B cell (primary cell): ENCODE measurements at regions not wholly inside any gene's neighbourhood (a gene's known extent, or its start where the extent isn't known, plus 50 kb on each side); places are given as distances from the start of the nearest gene placed in this dataset.

Source experiments
- ATAC-seq: fragments of 200-7000 bp; cut with Tn5 transposase; one replicate; pipeline ENCODE4 v1.10.0; 2021; ENCODE audit warnings: low read depth, mild to moderate bottlenecking, moderate number of reproducible peaks, moderate library complexity
- CTCF ChIA-PET: fragments of 350-600 bp; sonication (Branson Sonifier 250); formaldehyde crosslinking; loops from one replicate; lab custom pipeline; 2021; ENCODE audit warnings: antibody characterized with exemption, inconsistent platforms; lab: Charles Lee
- POLR2A ChIA-PET: fragments of 350-600 bp; sonication (Branson Sonifier 250); formaldehyde crosslinking; loops from one replicate; lab custom pipeline; 2021; ENCODE audit warnings: antibody characterized with exemption; lab: Charles Lee
- DNase-seq: peaks from one replicate; pipeline ENCODE4 v3.0.0; 2013
- H2AFZ ChIP-seq: 2 replicates; pipeline ENCODE4 v1.6.1; 2012; ENCODE audit warnings: mild to moderate bottlenecking, low read depth, low read length; ENCODE audit not compliant: insufficient read depth, poor library complexity, severe bottlenecking
- H3K27ac ChIP-seq, 2 donors: 1 replicate in 1 of 2; 2 replicates in 1 of 2; pipeline ENCODE4 v1.5.1; 2012 to 2013; ENCODE audit warnings: low read length in 2 of 2, mild to moderate bottlenecking in 2 of 2, moderate library complexity in 1 of 2
- H3K27me3 ChIP-seq, 4 experiments: fragments of 200-600 bp in 1 of 4; sonication (generic) in 1 of 4; replicated peaks in 1 of 4; 1 replicate in 2 of 4; 2 replicates in 2 of 4; pipeline versions ENCODE4 v1.6.1 to v1.7.0; 2013 to 2016; ENCODE audit warnings: low read length in 3 of 4, mild to moderate bottlenecking in 2 of 4, mixed read lengths in 1 of 4, moderate library complexity in 1 of 4; ENCODE audit not compliant: insufficient read depth in 4 of 4, control insufficient read depth in 3 of 4; ENCODE audit errors: control extremely low read depth in 1 of 4
- H3K36me3 ChIP-seq, 2 experiments: replicated peaks in 1 of 2; 1 replicate in 1 of 2; 2 replicates in 1 of 2; pipeline versions ENCODE4 v1.6.1 to v1.7.1; 2013; ENCODE audit warnings: low read length in 1 of 2; ENCODE audit not compliant: insufficient read depth in 2 of 2, control insufficient read depth in 1 of 2; ENCODE audit errors: control extremely low read depth in 1 of 2, extremely low read depth in 1 of 2
- H3K4me1 ChIP-seq, 2 donors: fragments of 200-600 bp in 1 of 2; sonication (generic) in 1 of 2; 1 replicate in 1 of 2; 2 replicates in 1 of 2; pipeline versions ENCODE4 v1.5.1 to v1.6.1; 2013 to 2017; ENCODE audit warnings: low read length in 2 of 2; ENCODE audit not compliant: control insufficient read depth in 2 of 2, insufficient read depth in 2 of 2
- H3K4me2 ChIP-seq: replicated peaks from 2 replicates; pipeline ENCODE3; 2012; ENCODE audit warnings: mild to moderate bottlenecking, low read depth, low read length; ENCODE audit not compliant: poor library complexity, severe bottlenecking
- H3K4me3 ChIP-seq, 5 experiments: fragments of 200-600 bp in 1 of 5; sonication (generic) in 1 of 5; 1 replicate in 3 of 5; 2 replicates in 2 of 5; pipeline versions ENCODE4 v1.5.1 to v1.7.0; 2011 to 2016; ENCODE audit warnings: low read length in 4 of 5, mild to moderate bottlenecking in 4 of 5, low read depth in 2 of 5, control low read depth in 1 of 5, moderate library complexity in 1 of 5; ENCODE audit not compliant: insufficient read depth in 1 of 5; ENCODE audit errors: control extremely low read depth in 1 of 5, extremely low read depth in 1 of 5
- H3K79me2 ChIP-seq: fragments of 200-600 bp; sonication (generic); one replicate; pipeline ENCODE4 v1.6.0; 2016; ENCODE audit warnings: low read length; ENCODE audit not compliant: control insufficient read depth, insufficient read depth
- H3K9ac ChIP-seq: fragments of 200-600 bp; sonication (generic); 2 replicates; pipeline ENCODE4 v1.6.1; 2017; ENCODE audit warnings: mild to moderate bottlenecking, low read length, moderate library complexity
- H3K9me3 ChIP-seq, 3 donors: one replicate each; pipeline versions ENCODE4 v1.6.1 to v1.7.1; 2013; ENCODE audit warnings: low read length in 2 of 3; ENCODE audit not compliant: control insufficient read depth in 2 of 3, insufficient read depth in 1 of 3; ENCODE audit errors: control extremely low read depth in 1 of 3
- H4K20me1 ChIP-seq: 2 replicates; pipeline ENCODE4 v1.6.0; 2012; ENCODE audit warnings: mild to moderate bottlenecking, low read length; ENCODE audit not compliant: insufficient read depth, control insufficient read depth, poor library complexity, severe bottlenecking
- H3K27ac Mint-ChIP-seq: one replicate; pipeline ENCODE4 v1.8.0; 2021; ENCODE audit warnings: mixed read lengths
- H3K27me3 Mint-ChIP-seq: one replicate; pipeline ENCODE4 v1.8.0; 2021; ENCODE audit warnings: mixed read lengths
- H3K4me1 Mint-ChIP-seq: one replicate; pipeline ENCODE4 v1.8.0; 2021; ENCODE audit warnings: mixed read lengths
- H3K4me3 Mint-ChIP-seq: one replicate; pipeline ENCODE4 v1.8.0; 2021; ENCODE audit warnings: mixed read lengths
- H3K9me3 Mint-ChIP-seq: one replicate; pipeline ENCODE4 v1.8.0; 2022; ENCODE audit warnings: mixed read lengths; ENCODE audit not compliant: insufficient read depth
- CTCF ChIP-seq: fragments of 200-600 bp; IDR thresholded peaks from one replicate; pipeline ENCODE4 v1.8.0; 2022; ENCODE audit warnings: antibody characterized with exemption, mild to moderate bottlenecking
- EZH2 ChIP-seq: IDR thresholded peaks from 2 replicates; pipeline ENCODE4 v1.6.1; 2012; ENCODE audit warnings: borderline replicate concordance, low read depth, mild to moderate bottlenecking, moderate library complexity, low read length; ENCODE audit not compliant: insufficient read depth, poor library complexity, severe bottlenecking
- WGBS: methylation state at CpG from one replicate; pipeline ENCODE4 v1.1.5; 2013; ENCODE audit warnings: missing lambda C conversion rate; ENCODE audit not compliant: insufficient coverage; 5-methylcytosine and 5-hydroxymethylcytosine counted together
- intact Hi-C: fragments of 100-400 bp; cut with micrococcal nuclease; formaldehyde crosslinking; loops from one replicate; pipeline ENCODE4 v1.10.0; 2022

GRCh38 chr18:52002600-52002999 lies 337.4 kb upstream of the DCC start:
- H3K4me3 Mint-ChIP-seq: no peak overlapping the region
- H3K27ac ChIP-seq: no peak overlapping the region
- no peak overlapping the region for H3K4me2 ChIP-seq
- CTCF ChIA-PET: no interaction called here
- no peak overlapping the region for H3K27ac Mint-ChIP-seq
- no peaks in the 10 kb centered on the region for H3K36me3 ChIP-seq
- H4K20me1 ChIP-seq: no peaks in the 10 kb centered on the region
- POLR2A ChIA-PET: no interaction called here
- peaks cover 12% of the 10 kb centered on the region for H3K4me1 Mint-ChIP-seq
- no peak overlapping the region for H2AFZ ChIP-seq
- ATAC-seq (no peak), DNase-seq (no peak)
- no peaks in the 10 kb centered on the region for H3K27me3 Mint-ChIP-seq
- H3K27me3 ChIP-seq: no peaks in the 10 kb centered on the region
- no peaks in the 10 kb centered on the region for H3K9me3 Mint-ChIP-seq
- no peak overlapping the region for H3K4me3 ChIP-seq
- no peak for TF ChIP-seq EZH2
- TF ChIP-seq CTCF: no peak
- WGBS: 71% methylated on average over 4 of the region's 6 CpGs
- no peaks in the 10 kb centered on the region for H3K79me2 ChIP-seq
- H3K4me1 ChIP-seq: no peaks in the 10 kb centered on the region
- intact Hi-C loops: no loop called here
- peaks cover 0 to 8% (median 0%) of the 10 kb centered on the region in 3 donors for H3K9me3 ChIP-seq
- no peak overlapping the region for H3K9ac ChIP-seq

DNA sequence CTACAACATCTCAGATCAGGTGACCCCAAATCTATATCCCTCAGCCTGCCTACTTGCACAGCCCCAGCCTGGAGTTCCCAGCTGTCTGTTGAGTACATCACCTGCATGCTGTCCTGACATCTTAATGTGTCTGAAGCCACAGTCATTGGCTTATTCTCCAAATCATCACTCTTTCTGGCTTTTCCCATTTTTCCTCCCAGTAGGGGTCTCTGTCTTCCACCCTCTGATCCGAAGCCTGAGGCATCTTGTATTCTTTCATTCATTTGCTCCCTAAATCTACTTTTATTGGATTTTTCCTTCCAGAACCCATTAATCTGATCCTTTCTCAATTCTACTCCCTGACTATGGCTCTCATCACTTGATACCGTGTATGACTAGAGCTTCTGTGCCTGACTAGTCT lies 332.9 kb upstream of the DCC start:
- Histone ChIP-seq H3K79me2 (no peaks in the 10 kb centered on the region), H2AFZ (no peak overlapping the region), H3K36me3 (no peaks in the 10 kb centered on the region), H3K4me2 (no peak overlapping the region), H3K9ac (no peak overlapping the region), H3K4me1 (no peaks in the 10 kb centered on the region), H3K4me3 (no peak overlapping the region), H4K20me1 (no peaks in the 10 kb centered on the region), H3K27ac (no peak overlapping the region), H3K27me3 (no peaks in the 10 kb centered on the region), H3K9me3 (peaks cover 0 to 8% (median 0%) of the 10 kb centered on the region in 3 donors)
- intact Hi-C loops: no loop called here
- no peak for DNase-seq
- POLR2A ChIA-PET: no interaction called here
- H3K27ac Mint-ChIP-seq: no peak overlapping the region
- CTCF ChIA-PET: no interaction called here
- no peak for ATAC-seq
- no peak for TF ChIP-seq EZH2
- no peak for TF ChIP-seq CTCF
- whole genome bisulfite sequencing: 54% methylated on average over 1 of the region's 2 CpGs
- H3K4me1 Mint-ChIP-seq: peaks cover 4% of the 10 kb centered on the region
- no peak overlapping the region for H3K4me3 Mint-ChIP-seq
- H3K9me3 Mint-ChIP-seq: no peaks in the 10 kb centered on the region
- H3K27me3 Mint-ChIP-seq: no peaks in the 10 kb centered on the region
